ENCODE measurements at regions not wholly inside any gene's neighbourhood (a gene's known extent, or its start where the extent isn't known, plus 50 kb on each side); places are given as distances from the start of the nearest gene placed in this dataset.

GRCh38 chr5:105907016-105907415 is 1763.7 kb downstream of the EFNA5 start:
- no peak for TF ChIP-seq CTCF (conservative IDR thresholded peaks at IDR 0.05; ENCODE audit: low read depth, low read length)
- TF ChIP-seq POLR2A (IDR thresholded peaks at IDR 0.05; ENCODE audit: low read depth, low read length) = no peak
- TF ChIP-seq SMC3 (IDR thresholded peaks at IDR 0.05; ENCODE audit: low read depth, low read length) = no peak
- TF ChIP-seq NFE2L2 (IDR thresholded peaks at IDR 0.05; ENCODE audit: low read depth, low read length) = no peak
- no peak for TF ChIP-seq USF2 (IDR thresholded peaks at IDR 0.05; ENCODE audit: low read depth, low read length)
- TF ChIP-seq RFX5 (IDR thresholded peaks at IDR 0.05; ENCODE audit: low read depth, low read length) = no peak
- TF ChIP-seq CEBPB (IDR thresholded peaks at IDR 0.05; ENCODE audit: low read depth, low read length) = no peak
- no peak for TF ChIP-seq RCOR1 (IDR thresholded peaks at IDR 0.05; ENCODE audit: insufficient replicate concordance, low read length)
- no peak for TF ChIP-seq BHLHE40 (IDR thresholded peaks at IDR 0.05; ENCODE audit: low read depth, low read length)

All from IMR-90 (cell line).